Liver (tissue), 3 donors: ENCODE measurements at regions not wholly inside any gene's neighbourhood (a gene's known extent, or its start where the extent isn't known, plus 50 kb on each side); places are given as distances from the start of the nearest gene placed in this dataset.

Source experiments
- EGR1 ChIP-seq, 2 donors: IDR thresholded peaks; 2 replicates each; pipeline ENCODE4 v1.6.1; 2016 to 2018; ENCODE audit warnings: antibody characterized with exemption in 2 of 2, low read depth in 2 of 2
- FOXA1 ChIP-seq: IDR thresholded peaks from 2 replicates; pipeline ENCODE4 v1.6.1; 2016; ENCODE audit warnings: antibody characterized with exemption
- FOXA2 ChIP-seq: IDR thresholded peaks from 2 replicates; pipeline ENCODE4 v1.6.1; 2016; ENCODE audit warnings: antibody characterized with exemption
- GABPA ChIP-seq, 2 donors: IDR thresholded peaks in 1 of 2; conservative IDR thresholded peaks in 1 of 2; 2 replicates each; pipeline ENCODE4 v1.6.1; 2016; ENCODE audit warnings: antibody characterized with exemption in 2 of 2, mild to moderate bottlenecking in 1 of 2, moderate library complexity in 1 of 2
- HNF4G ChIP-seq: IDR thresholded peaks from 2 replicates; pipeline ENCODE4 v1.6.1; 2016; ENCODE audit warnings: antibody characterized with exemption
- JUND ChIP-seq, 2 donors: IDR thresholded peaks; 2 replicates each; pipeline ENCODE4 v1.6.1; 2016; ENCODE audit warnings: antibody characterized with exemption in 2 of 2
- RAD21 ChIP-seq, 2 donors: IDR thresholded peaks; 2 replicates each; pipeline ENCODE4 v1.6.1; 2016; ENCODE audit warnings: antibody characterized with exemption in 2 of 2, mild to moderate bottlenecking in 2 of 2
- TAF1 ChIP-seq: conservative IDR thresholded peaks from 2 replicates; pipeline ENCODE4 v1.6.1; 2016; ENCODE audit warnings: antibody characterized with exemption, mild to moderate bottlenecking
- YY1 ChIP-seq: IDR thresholded peaks from 2 replicates; pipeline ENCODE4 v1.6.1; 2016; ENCODE audit warnings: antibody characterized with exemption, mild to moderate bottlenecking
- TF ChIP-seq, protein P1 (sequence below): fragments of 150-350 bp; IDR thresholded peaks from 2 replicates; pipeline ENCODE4 v1.5.1; 2017; ENCODE audit warnings: improper control_type of control experiment, low read depth, low read length; ENCODE audit not compliant: missing input control
- TF ChIP-seq, protein P2 (sequence below): IDR thresholded peaks from 2 replicates; pipeline ENCODE4 v1.6.1; 2016; ENCODE audit warnings: antibody characterized with exemption
- TF ChIP-seq, protein P3 (sequence below): IDR thresholded peaks from 2 replicates; pipeline ENCODE4 v1.6.1; 2016; ENCODE audit warnings: antibody characterized with exemption, mild to moderate bottlenecking
- TF ChIP-seq, protein P4 (sequence below): IDR thresholded peaks from 2 replicates; pipeline ENCODE4 v1.6.1; 2016; ENCODE audit warnings: antibody characterized with exemption
- TF ChIP-seq, protein P5 (sequence below): IDR thresholded peaks from 2 replicates; pipeline ENCODE4 v1.6.1; 2016; ENCODE audit warnings: antibody characterized with exemption
- donor health status: healthy.
- donor health status: healthy.

DNA sequence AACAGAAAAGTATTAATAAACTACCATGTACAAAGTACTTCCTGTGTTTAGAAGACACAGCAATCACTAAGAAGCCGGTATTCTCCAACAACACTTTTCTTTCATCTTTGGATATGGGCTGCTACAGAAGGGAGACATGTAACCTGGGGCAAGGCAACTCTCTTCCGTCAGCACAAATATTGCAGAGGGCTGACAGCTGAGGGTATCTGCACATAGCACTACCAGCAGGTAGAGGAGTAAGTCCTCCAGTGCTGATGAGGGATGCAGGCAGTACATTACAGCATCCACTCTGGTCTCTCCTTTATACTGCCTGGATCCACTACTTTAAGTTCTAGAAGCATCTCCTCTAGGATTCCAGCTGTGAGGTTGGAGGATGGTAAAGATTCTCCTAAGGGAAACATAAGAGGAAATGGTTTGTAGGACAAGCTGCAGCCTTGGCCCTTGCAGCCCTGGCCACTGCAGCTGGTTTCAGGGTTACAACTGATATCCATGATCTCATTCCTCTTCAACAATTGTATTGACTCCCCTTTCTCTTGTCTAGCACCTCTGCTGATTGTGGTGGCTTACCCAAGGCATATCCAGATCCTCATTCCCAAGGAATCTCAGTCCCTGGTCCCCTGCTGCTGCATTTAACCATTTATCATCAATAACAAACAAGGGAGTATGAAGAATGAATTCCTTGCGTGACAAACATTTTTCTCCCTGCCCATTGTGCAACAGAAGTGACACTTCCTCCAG lies 110.7 kb upstream of the ADGRF1 start:
- TF ChIP-seq, protein P1, sequence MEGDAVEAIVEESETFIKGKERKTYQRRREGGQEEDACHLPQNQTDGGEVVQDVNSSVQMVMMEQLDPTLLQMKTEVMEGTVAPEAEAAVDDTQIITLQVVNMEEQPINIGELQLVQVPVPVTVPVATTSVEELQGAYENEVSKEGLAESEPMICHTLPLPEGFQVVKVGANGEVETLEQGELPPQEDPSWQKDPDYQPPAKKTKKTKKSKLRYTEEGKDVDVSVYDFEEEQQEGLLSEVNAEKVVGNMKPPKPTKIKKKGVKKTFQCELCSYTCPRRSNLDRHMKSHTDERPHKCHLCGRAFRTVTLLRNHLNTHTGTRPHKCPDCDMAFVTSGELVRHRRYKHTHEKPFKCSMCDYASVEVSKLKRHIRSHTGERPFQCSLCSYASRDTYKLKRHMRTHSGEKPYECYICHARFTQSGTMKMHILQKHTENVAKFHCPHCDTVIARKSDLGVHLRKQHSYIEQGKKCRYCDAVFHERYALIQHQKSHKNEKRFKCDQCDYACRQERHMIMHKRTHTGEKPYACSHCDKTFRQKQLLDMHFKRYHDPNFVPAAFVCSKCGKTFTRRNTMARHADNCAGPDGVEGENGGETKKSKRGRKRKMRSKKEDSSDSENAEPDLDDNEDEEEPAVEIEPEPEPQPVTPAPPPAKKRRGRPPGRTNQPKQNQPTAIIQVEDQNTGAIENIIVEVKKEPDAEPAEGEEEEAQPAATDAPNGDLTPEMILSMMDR, result no peak
- no peak for TF ChIP-seq JUND (IDR thresholded peaks at IDR 0.05)
- TF ChIP-seq, protein P2, sequence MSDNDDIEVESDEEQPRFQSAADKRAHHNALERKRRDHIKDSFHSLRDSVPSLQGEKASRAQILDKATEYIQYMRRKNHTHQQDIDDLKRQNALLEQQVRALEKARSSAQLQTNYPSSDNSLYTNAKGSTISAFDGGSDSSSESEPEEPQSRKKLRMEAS, result no peak
- no peak for TF ChIP-seq FOXA1
- TF ChIP-seq RAD21 (IDR thresholded peaks at IDR 0.05), result no peak
- TF ChIP-seq GABPA (IDR thresholded peaks at IDR 0.05 in 1 of 2, conservative IDR thresholded peaks at IDR 0.05 in 1 of 2), result no peak
- TF ChIP-seq, protein P3, sequence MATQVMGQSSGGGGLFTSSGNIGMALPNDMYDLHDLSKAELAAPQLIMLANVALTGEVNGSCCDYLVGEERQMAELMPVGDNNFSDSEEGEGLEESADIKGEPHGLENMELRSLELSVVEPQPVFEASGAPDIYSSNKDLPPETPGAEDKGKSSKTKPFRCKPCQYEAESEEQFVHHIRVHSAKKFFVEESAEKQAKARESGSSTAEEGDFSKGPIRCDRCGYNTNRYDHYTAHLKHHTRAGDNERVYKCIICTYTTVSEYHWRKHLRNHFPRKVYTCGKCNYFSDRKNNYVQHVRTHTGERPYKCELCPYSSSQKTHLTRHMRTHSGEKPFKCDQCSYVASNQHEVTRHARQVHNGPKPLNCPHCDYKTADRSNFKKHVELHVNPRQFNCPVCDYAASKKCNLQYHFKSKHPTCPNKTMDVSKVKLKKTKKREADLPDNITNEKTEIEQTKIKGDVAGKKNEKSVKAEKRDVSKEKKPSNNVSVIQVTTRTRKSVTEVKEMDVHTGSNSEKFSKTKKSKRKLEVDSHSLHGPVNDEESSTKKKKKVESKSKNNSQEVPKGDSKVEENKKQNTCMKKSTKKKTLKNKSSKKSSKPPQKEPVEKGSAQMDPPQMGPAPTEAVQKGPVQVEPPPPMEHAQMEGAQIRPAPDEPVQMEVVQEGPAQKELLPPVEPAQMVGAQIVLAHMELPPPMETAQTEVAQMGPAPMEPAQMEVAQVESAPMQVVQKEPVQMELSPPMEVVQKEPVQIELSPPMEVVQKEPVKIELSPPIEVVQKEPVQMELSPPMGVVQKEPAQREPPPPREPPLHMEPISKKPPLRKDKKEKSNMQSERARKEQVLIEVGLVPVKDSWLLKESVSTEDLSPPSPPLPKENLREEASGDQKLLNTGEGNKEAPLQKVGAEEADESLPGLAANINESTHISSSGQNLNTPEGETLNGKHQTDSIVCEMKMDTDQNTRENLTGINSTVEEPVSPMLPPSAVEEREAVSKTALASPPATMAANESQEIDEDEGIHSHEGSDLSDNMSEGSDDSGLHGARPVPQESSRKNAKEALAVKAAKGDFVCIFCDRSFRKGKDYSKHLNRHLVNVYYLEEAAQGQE, result no peak
- TF ChIP-seq, protein P4, sequence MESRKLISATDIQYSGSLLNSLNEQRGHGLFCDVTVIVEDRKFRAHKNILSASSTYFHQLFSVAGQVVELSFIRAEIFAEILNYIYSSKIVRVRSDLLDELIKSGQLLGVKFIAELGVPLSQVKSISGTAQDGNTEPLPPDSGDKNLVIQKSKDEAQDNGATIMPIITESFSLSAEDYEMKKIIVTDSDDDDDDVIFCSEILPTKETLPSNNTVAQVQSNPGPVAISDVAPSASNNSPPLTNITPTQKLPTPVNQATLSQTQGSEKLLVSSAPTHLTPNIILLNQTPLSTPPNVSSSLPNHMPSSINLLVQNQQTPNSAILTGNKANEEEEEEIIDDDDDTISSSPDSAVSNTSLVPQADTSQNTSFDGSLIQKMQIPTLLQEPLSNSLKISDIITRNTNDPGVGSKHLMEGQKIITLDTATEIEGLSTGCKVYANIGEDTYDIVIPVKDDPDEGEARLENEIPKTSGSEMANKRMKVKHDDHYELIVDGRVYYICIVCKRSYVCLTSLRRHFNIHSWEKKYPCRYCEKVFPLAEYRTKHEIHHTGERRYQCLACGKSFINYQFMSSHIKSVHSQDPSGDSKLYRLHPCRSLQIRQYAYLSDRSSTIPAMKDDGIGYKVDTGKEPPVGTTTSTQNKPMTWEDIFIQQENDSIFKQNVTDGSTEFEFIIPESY, result no peak
- no peak for TF ChIP-seq EGR1 (IDR thresholded peaks at IDR 0.05; ENCODE audit: low read depth in 2 of 2)
- TF ChIP-seq, protein P5, sequence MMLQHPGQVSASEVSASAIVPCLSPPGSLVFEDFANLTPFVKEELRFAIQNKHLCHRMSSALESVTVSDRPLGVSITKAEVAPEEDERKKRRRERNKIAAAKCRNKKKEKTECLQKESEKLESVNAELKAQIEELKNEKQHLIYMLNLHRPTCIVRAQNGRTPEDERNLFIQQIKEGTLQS, result no peak
- no peak for TF ChIP-seq FOXA2
- no peak for TF ChIP-seq TAF1
- no peak for TF ChIP-seq YY1
- TF ChIP-seq HNF4G, result no peak
